Mesodermal cell (in vitro differentiated cells): ENCODE measurements at regions not wholly inside any gene's neighbourhood (a gene's known extent, or its start where the extent isn't known, plus 50 kb on each side); places are given as distances from the start of the nearest gene placed in this dataset.

ENCODE experiments used
- H3K27ac ChIP-seq: 2 replicates; pipeline ENCODE4 v1.7.0; 2013; ENCODE audit warnings: mild to moderate bottlenecking, low read depth, low read length, moderate library complexity; ENCODE audit not compliant: severe bottlenecking
- H3K36me3 ChIP-seq: 2 replicates; pipeline ENCODE4 v1.7.1; 2013; ENCODE audit warnings: mild to moderate bottlenecking, low read length, moderate library complexity; ENCODE audit not compliant: control insufficient read depth, insufficient read depth
- H3K4me1 ChIP-seq: one replicate; pipeline ENCODE4 v1.7.1; 2013; ENCODE audit warnings: mild to moderate bottlenecking, low read length; ENCODE audit not compliant: insufficient read depth, control insufficient read depth, poor library complexity, severe bottlenecking
- H3K4me3 ChIP-seq: 2 replicates; pipeline ENCODE4 v1.7.0; 2013; ENCODE audit warnings: low read length, control low read depth, mild to moderate bottlenecking; ENCODE audit not compliant: insufficient read depth, poor library complexity, severe bottlenecking; ENCODE audit errors: extremely low read depth
- H3K9me3 ChIP-seq: 2 replicates; pipeline ENCODE4 v1.7.1; 2013; ENCODE audit warnings: mild to moderate bottlenecking, low read length, moderate library complexity; ENCODE audit not compliant: control insufficient read depth
- WGBS, 2 experiments: methylation state at CpG; one replicate each; pipeline ENCODE4 v1.1.5; 2013; ENCODE audit warnings: missing lambda C conversion rate in 2 of 2; ENCODE audit not compliant: insufficient coverage in 2 of 2; 5-methylcytosine and 5-hydroxymethylcytosine counted together

- no peak overlapping the region for H3K27ac ChIP-seq
- no peak overlapping the region for H3K4me3 ChIP-seq
- H3K9me3 ChIP-seq = no peaks in the 10 kb centered on the region
- WGBS, 2 experiments = 93 to 96% methylated on average over 23 of the region's 26 CpGs
- peaks cover 78% of the 10 kb centered on the region for H3K36me3 ChIP-seq
- peaks cover 30% of the 10 kb centered on the region for H3K4me1 ChIP-seq
These were observed 129.0 kb downstream of the RFLNA start for GRCh38 chr12:124423761-124424515.

GRCh38 chr12:124422570-124423523 is 128.0 kb downstream of the RFLNA start:
- peaks cover 21% of the 10 kb centered on the region for H3K4me1 ChIP-seq
- H3K4me3 ChIP-seq = no peak overlapping the region
- peak overlapping the region; percentile 64 for H3K27ac ChIP-seq
- no peaks in the 10 kb centered on the region for H3K9me3 ChIP-seq
- H3K36me3 ChIP-seq = peaks cover 79% of the 10 kb centered on the region
- 83 to 88% methylated on average over 24 to 29 of the region's 37 CpGs for WGBS, 2 experiments

- H3K4me1 ChIP-seq = peaks cover 17% of the 10 kb centered on the region
- H3K27ac ChIP-seq = no peak overlapping the region
- WGBS, 2 experiments = 90 to 91% methylated on average over 16 of the region's 16 CpGs
- peaks cover 83% of the 10 kb centered on the region for H3K36me3 ChIP-seq
- no peaks in the 10 kb centered on the region for H3K9me3 ChIP-seq
- no peak overlapping the region for H3K4me3 ChIP-seq
These were observed 127.3 kb downstream of the RFLNA start for GRCh38 chr12:124422142-124422569.

- Histone ChIP-seq H3K4me3 (no peak overlapping the region), H3K36me3 (peaks cover 79% of the 10 kb centered on the region), H3K4me1 (peaks cover 17% of the 10 kb centered on the region), H3K9me3 (no peaks in the 10 kb centered on the region), H3K27ac (no peak overlapping the region)
- WGBS, 2 experiments = 95 to 98% methylated on average over 16 of the region's 20 CpGs
These were observed 126.2 kb downstream of the RFLNA start for GRCh38 chr12:124420996-124421674.

GRCh38 chr12:124420041-124420995 is 125.4 kb downstream of the RFLNA start:
- no peak overlapping the region for H3K27ac ChIP-seq
- 95 to 96% methylated on average over 25 to 27 of the region's 28 CpGs for WGBS, 2 experiments
- no peaks in the 10 kb centered on the region for H3K9me3 ChIP-seq
- peaks cover 17% of the 10 kb centered on the region for H3K4me1 ChIP-seq
- no peak overlapping the region for H3K4me3 ChIP-seq
- peaks cover 72% of the 10 kb centered on the region for H3K36me3 ChIP-seq

- WGBS, 2 experiments = 96% methylated on average over 15 to 16 of the region's 21 CpGs
- H3K36me3 ChIP-seq = peaks cover 72% of the 10 kb centered on the region
These were observed 124.6 kb downstream of the RFLNA start for GRCh38 chr12:124419292-124420040.

GRCh38 chr12:124418791-124419190 is 123.9 kb downstream of the RFLNA start:
- peaks cover 70% of the 10 kb centered on the region for H3K36me3 ChIP-seq
- H3K4me1 ChIP-seq = peaks cover 17% of the 10 kb centered on the region
- H3K27ac ChIP-seq = no peak overlapping the region
- 93 to 94% methylated on average over 14 to 15 of the region's 15 CpGs for WGBS, 2 experiments
- H3K9me3 ChIP-seq = no peaks in the 10 kb centered on the region
- no peak overlapping the region for H3K4me3 ChIP-seq

More at GRCh38 chr12:124419292-124420040, 124.6 kb downstream of the RFLNA start:
- H3K4me1 ChIP-seq = peaks cover 17% of the 10 kb centered on the region
- H3K9me3 ChIP-seq = no peaks in the 10 kb centered on the region
- no peak overlapping the region for H3K4me3 ChIP-seq
- H3K27ac ChIP-seq = no peak overlapping the region

- H3K9me3 ChIP-seq = no peaks in the 10 kb centered on the region
- peaks cover 11% of the 10 kb centered on the region for H3K4me1 ChIP-seq
- no peak overlapping the region for H3K27ac ChIP-seq
- peaks cover 65% of the 10 kb centered on the region for H3K36me3 ChIP-seq
- no peak overlapping the region for H3K4me3 ChIP-seq
- WGBS, 2 experiments = 90 to 95% methylated on average over 9 to 12 of the region's 13 CpGs
These were observed 123.3 kb downstream of the RFLNA start for GRCh38 chr12:124418156-124418555.
